Neural cell (in vitro differentiated cells): ENCODE measurements at regions not wholly inside any gene's neighbourhood (a gene's known extent, or its start where the extent isn't known, plus 50 kb on each side); places are given as distances from the start of the nearest gene placed in this dataset.

Experiments
- H2AFZ ChIP-seq: fragments of 200-600, 300-800 bp; sonication (generic), shearing (Covaris generic); 2 replicates; pipeline ENCODE4 v1.6.0; 2014; ENCODE audit warnings: low read depth, mild to moderate bottlenecking, antibody characterized with exemption, low read length, moderate library complexity
- H3F3A ChIP-seq: fragments of 200-600 bp; shearing (Covaris generic); 2 replicates; pipeline ENCODE4 v1.6.1; 2016; ENCODE audit warnings: mild to moderate bottlenecking, moderate library complexity, mixed read lengths, antibody characterized with exemption, low read length; ENCODE audit not compliant: insufficient read depth, poor library complexity, severe bottlenecking
- H3K27ac ChIP-seq: fragments of 200-600, 300-800 bp; sonication (generic), shearing (Covaris generic); 2 replicates; pipeline ENCODE4 v1.5.1; 2014; ENCODE audit warnings: mild to moderate bottlenecking, low read length, moderate library complexity
- H3K27me3 ChIP-seq: fragments of 300-800, 200-600 bp; sonication (generic), shearing (Covaris generic); 2 replicates; pipeline ENCODE4 v1.6.0; 2014; ENCODE audit warnings: mild to moderate bottlenecking, low read depth, low read length, moderate library complexity; ENCODE audit not compliant: insufficient read depth
- H3K36me3 ChIP-seq: fragments of 300-800, 200-600 bp; sonication (generic), shearing (Covaris generic); 2 replicates; pipeline ENCODE4 v1.5.1; 2014; ENCODE audit warnings: mild to moderate bottlenecking, antibody characterized with exemption, low read length, moderate library complexity; ENCODE audit not compliant: insufficient read depth
- H3K4me2 ChIP-seq: fragments of 300-800, 200-600 bp; sonication (generic), shearing (Covaris generic); 2 replicates; pipeline ENCODE4 v1.6.0; 2014; ENCODE audit warnings: mild to moderate bottlenecking, low read length
- H3K4me3 ChIP-seq: fragments of 300-800, 200-600 bp; sonication (generic), shearing (Covaris generic); 2 replicates; pipeline ENCODE4 v1.5.1; 2014; ENCODE audit warnings: mild to moderate bottlenecking, low read length, moderate library complexity
- H3K79me2 ChIP-seq: fragments of 200-600 bp; shearing (Covaris generic); replicated peaks from 2 replicates; pipeline ENCODE4 v1.6.0; 2014; ENCODE audit warnings: mild to moderate bottlenecking, low read length, moderate library complexity; ENCODE audit not compliant: insufficient read depth
- H3K9ac ChIP-seq: fragments of 300-800, 200-600 bp; sonication (generic), shearing (Covaris generic); 2 replicates; pipeline ENCODE4 v1.6.1; 2016; ENCODE audit warnings: mild to moderate bottlenecking, low read length, mixed read lengths
- H3K9me2 ChIP-seq: fragments of 200-600 bp; shearing (Covaris generic); 2 replicates; pipeline ENCODE4 v1.6.1; 2016; ENCODE audit warnings: mild to moderate bottlenecking, low read length, mixed read lengths; ENCODE audit not compliant: insufficient read depth
- H3K9me3 ChIP-seq: fragments of 200-600, 300-800 bp; sonication (generic), shearing (Covaris generic); 2 replicates; pipeline ENCODE4 v1.6.1; 2016; ENCODE audit warnings: mild to moderate bottlenecking, mixed run types, low read length, moderate library complexity, mixed read lengths
- H4K20me1 ChIP-seq: fragments of 200-600 bp; shearing (Covaris generic); 2 replicates; pipeline ENCODE4 v1.6.1; 2016; ENCODE audit warnings: mild to moderate bottlenecking, mixed run types; ENCODE audit not compliant: insufficient read depth
- CTCF ChIP-seq: fragments of 450-650 bp; IDR thresholded peaks from 2 replicates; pipeline ENCODE4 v1.5.1; 2014; ENCODE audit warnings: antibody characterized with exemption, mild to moderate bottlenecking, moderate library complexity; ENCODE audit not compliant: poor library complexity, severe bottlenecking
- EP300 ChIP-seq: fragments of 450-650 bp; conservative IDR thresholded peaks from 2 replicates; pipeline ENCODE4 v1.6.1; 2014; ENCODE audit warnings: antibody characterized with exemption, mild to moderate bottlenecking, moderate library complexity; ENCODE audit not compliant: poor library complexity, severe bottlenecking
- EZH2 ChIP-seq: fragments of 200-600, 300-800 bp; shearing (Covaris generic), sonication (generic); IDR thresholded peaks from 2 replicates; pipeline ENCODE4 v1.6.1; 2014; ENCODE audit warnings: antibody characterized with exemption, low read length, borderline replicate concordance, mild to moderate bottlenecking; ENCODE audit not compliant: insufficient read depth, poor library complexity, severe bottlenecking
- MXI1 ChIP-seq: fragments of 450-650 bp; conservative IDR thresholded peaks from 2 replicates; pipeline ENCODE4 v1.6.1; 2014; ENCODE audit warnings: antibody characterized with exemption, mild to moderate bottlenecking; ENCODE audit not compliant: poor library complexity, severe bottlenecking
- POLR2AphosphoS5 ChIP-seq: IDR thresholded peaks from 2 replicates; pipeline ENCODE4 v1.6.1; 2012
- RAD21 ChIP-seq: fragments of 450-650 bp; conservative IDR thresholded peaks from 2 replicates; pipeline ENCODE4 v1.6.1; 2014; ENCODE audit warnings: antibody characterized with exemption, mild to moderate bottlenecking, moderate library complexity
- REST ChIP-seq: IDR thresholded peaks from 2 replicates; pipeline ENCODE4 v1.6.1; 2012; ENCODE audit warnings: borderline replicate concordance
- SMC3 ChIP-seq: fragments of 450-650 bp; conservative IDR thresholded peaks from 2 replicates; pipeline ENCODE4 v1.6.1; 2014; ENCODE audit warnings: antibody characterized with exemption, mild to moderate bottlenecking, moderate library complexity; ENCODE audit not compliant: poor library complexity
- TAF1 ChIP-seq: IDR thresholded peaks from 2 replicates; pipeline ENCODE4 v1.6.1; 2012; ENCODE audit warnings: low read depth

- Histone ChIP-seq H3K79me2 (no peaks in the 10 kb centered on the region), H3K27ac (no peak overlapping the region), H3K4me3 (no peak overlapping the region), H3K9me3 (no peaks in the 10 kb centered on the region), H3K9me2 (no peaks in the 10 kb centered on the region), H2AFZ (no peak overlapping the region), H3K9ac (no peak overlapping the region), H3K36me3 (no peaks in the 10 kb centered on the region), H3K4me2 (no peak overlapping the region), H4K20me1 (no peaks in the 10 kb centered on the region), H3K27me3 (no peaks in the 10 kb centered on the region), H3F3A (no peaks in the 10 kb centered on the region)
- TF ChIP-seq EP300 (no peak), TAF1 (no peak), CTCF (no peak), SMC3 (no peak), REST (no peak), EZH2 (no peak), RAD21 (no peak), MXI1 (no peak), POLR2AphosphoS5 (no peak)
These were observed 292.0 kb upstream of the ZNF608 start for GRCh38 chr5:125038477-125038876.

- H3K27me3 ChIP-seq = no peaks in the 10 kb centered on the region
- TF ChIP-seq CTCF (no peak), EP300 (no peak), MXI1 (no peak), EZH2 (no peak), POLR2AphosphoS5 (no peak), REST (no peak), SMC3 (no peak), RAD21 (no peak), TAF1 (no peak)
These were observed 295.4 kb upstream of the ZNF608 start for GRCh38 chr5:125041798-125042197.

More at GRCh38 chr5:125041798-125042197, 295.4 kb upstream of the ZNF608 start:
- H3K9me3 ChIP-seq = no peaks in the 10 kb centered on the region
- H3K9ac ChIP-seq = no peak overlapping the region
- H3F3A ChIP-seq = no peaks in the 10 kb centered on the region
- H2AFZ ChIP-seq = no peak overlapping the region
- no peak overlapping the region for H3K4me2 ChIP-seq
- H3K79me2 ChIP-seq = no peaks in the 10 kb centered on the region
- no peaks in the 10 kb centered on the region for H3K36me3 ChIP-seq
- no peaks in the 10 kb centered on the region for H3K9me2 ChIP-seq
- H3K4me3 ChIP-seq = no peak overlapping the region
- H3K27ac ChIP-seq = no peak overlapping the region
- no peaks in the 10 kb centered on the region for H4K20me1 ChIP-seq
